NB4 (cell line): ENCODE measurements at regions not wholly inside any gene's neighbourhood (a gene's known extent, or its start where the extent isn't known, plus 50 kb on each side); places are given as distances from the start of the nearest gene placed in this dataset.

Source experiments
- DNase-seq: peaks from one replicate; pipeline ENCODE4 v3.0.0; 2010; ENCODE audit warnings: low read depth
- H3K4me3 ChIP-seq: one replicate; pipeline ENCODE4 v1.5.1; 2011; ENCODE audit warnings: mild to moderate bottlenecking, low read depth, low read length, moderate library complexity
- CTCF ChIP-seq: IDR thresholded peaks from one replicate; pipeline ENCODE4 v1.5.1; 2012; ENCODE audit warnings: low read depth, low read length
- MAX ChIP-seq: IDR thresholded peaks from 2 replicates; pipeline ENCODE4 v1.6.1; 2011; ENCODE audit warnings: low read depth, low read length
- MYC ChIP-seq: IDR thresholded peaks from 2 replicates; pipeline ENCODE4 v1.6.1; 2011; ENCODE audit warnings: low read depth, low read length
- POLR2A ChIP-seq: IDR thresholded peaks from 2 replicates; pipeline ENCODE4 v1.6.1; 2011; ENCODE audit warnings: mild to moderate bottlenecking; ENCODE audit not compliant: insufficient read length; ENCODE audit errors: extremely low read depth

GRCh38 chr11:95387325-95387724, 156.3 kb upstream of the SESN3 start:
- TF ChIP-seq CTCF, result no peak
- TF ChIP-seq MYC, result no peak
- TF ChIP-seq POLR2A, result no peak
- TF ChIP-seq MAX, result no peak

GRCh38 chr11:95385577-95385976, 154.6 kb upstream of the SESN3 start:
- no peak overlapping the region for H3K4me3 ChIP-seq
- TF ChIP-seq MYC (no peak), MAX (no peak), POLR2A (no peak), CTCF (no peak)
- no peak for DNase-seq

More at GRCh38 chr11:95387325-95387724, 156.3 kb upstream of the SESN3 start:
- no peak overlapping the region for H3K4me3 ChIP-seq
- no peak for DNase-seq

GRCh38 chr11:95379479-95379878, 148.5 kb upstream of the SESN3 start:
- H3K4me3 ChIP-seq, result no peak overlapping the region
- TF ChIP-seq MAX, result no peak
- TF ChIP-seq CTCF, result no peak
- TF ChIP-seq POLR2A, result no peak
- no peak for TF ChIP-seq MYC
- DNase-seq, result no peak

- TF ChIP-seq POLR2A, result no peak
- TF ChIP-seq MAX, result no peak
- no peak for TF ChIP-seq CTCF
- TF ChIP-seq MYC, result no peak
- no peak for DNase-seq
- H3K4me3 ChIP-seq, result no peak overlapping the region
These were observed 147.8 kb upstream of the SESN3 start for GRCh38 chr11:95378789-95379188.

GRCh38 chr11:95378111-95378510, 147.1 kb upstream of the SESN3 start:
- H3K4me3 ChIP-seq, result no peak overlapping the region
- TF ChIP-seq CTCF, result no peak
- no peak for TF ChIP-seq POLR2A
- no peak for TF ChIP-seq MYC
- no peak for TF ChIP-seq MAX
- no peak for DNase-seq

- no peak for DNase-seq
- H3K4me3 ChIP-seq, result no peak overlapping the region
- TF ChIP-seq MYC (no peak), CTCF (no peak), POLR2A (no peak), MAX (no peak)
These were observed 144.9 kb upstream of the SESN3 start for GRCh38 chr11:95375886-95376285.
